ENCODE measurements at regions not wholly inside any gene's neighbourhood (a gene's known extent, or its start where the extent isn't known, plus 50 kb on each side); places are given as distances from the start of the nearest gene placed in this dataset.

DNA sequence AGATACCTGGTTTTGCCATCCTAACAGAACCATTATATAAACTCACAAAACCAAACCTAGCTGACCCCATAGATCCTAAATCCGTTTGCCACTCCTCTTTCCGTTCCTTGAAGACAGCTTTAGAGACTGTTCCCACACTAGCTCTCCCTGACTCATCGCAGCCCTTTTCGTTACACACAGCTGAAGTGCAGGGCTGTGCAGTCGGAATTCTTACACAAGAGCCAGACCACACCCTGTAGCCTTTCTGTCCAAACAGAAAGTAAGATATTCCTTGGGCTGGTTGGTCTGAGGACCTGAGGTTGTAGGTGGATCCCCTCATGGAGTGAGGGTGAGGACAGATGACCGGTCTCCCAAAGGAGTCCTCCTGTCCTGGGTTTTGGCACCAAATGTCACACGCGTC lies 56.7 kb upstream of the NAA35 start:
- ChIA-PET CTCF (no interaction called here), POLR2A (no interaction called here)
- no peak overlapping the region for H3K4me3 ChIP-seq (ENCODE audit: low read depth, low read length)
- H3K27ac ChIP-seq (ENCODE audit: low read depth, low read length), result no peak overlapping the region
- DNase-seq (ENCODE audit: low read depth, low spot score), result no peak
- no peak for TF ChIP-seq CTCF (IDR thresholded peaks at IDR 0.05; ENCODE audit: low read depth, low read length)
- no peaks in the 10 kb centered on the region for H3K9me3 ChIP-seq (ENCODE audit: control insufficient read depth, insufficient read depth, low read length)
- H3K27me3 ChIP-seq (ENCODE audit: control insufficient read depth, insufficient read depth, low read length), result peaks cover 3% of the 10 kb centered on the region

DNA sequence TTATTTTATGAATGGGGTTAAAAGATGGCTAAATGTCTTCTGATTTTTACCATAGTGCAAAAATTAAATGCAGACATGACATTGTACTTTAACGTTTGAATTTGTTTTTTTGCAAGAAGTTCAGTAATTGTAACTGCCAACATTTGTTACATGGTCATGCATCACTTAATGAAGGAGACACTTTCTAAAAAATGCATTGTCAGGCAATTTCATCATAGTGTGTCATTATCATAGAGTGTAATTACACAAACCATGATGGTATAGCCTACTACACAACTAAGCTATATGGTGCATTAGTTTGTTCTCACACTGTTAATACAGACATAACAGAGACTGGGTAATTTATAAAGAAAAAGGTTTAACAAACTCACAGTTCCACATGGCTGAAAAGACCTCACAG lies 50.0 kb upstream of the NAA35 start:
- no peak overlapping the region for H3K4me3 ChIP-seq (ENCODE audit: low read depth, low read length)
- no peak for DNase-seq (ENCODE audit: low read depth, low spot score)
- H3K27ac ChIP-seq (ENCODE audit: low read depth, low read length), result no peak overlapping the region
- H3K27me3 ChIP-seq (ENCODE audit: control insufficient read depth, insufficient read depth, low read length), result no peaks in the 10 kb centered on the region
- no peak for TF ChIP-seq CTCF (IDR thresholded peaks at IDR 0.05; ENCODE audit: low read depth, low read length)
- ChIA-PET CTCF (no interaction called here), POLR2A (no interaction called here)
- H3K9me3 ChIP-seq (ENCODE audit: control insufficient read depth, insufficient read depth, low read length), result no peaks in the 10 kb centered on the region

All from AG04450 (cell line).